Lower leg skin (tissue), 3 donors: ENCODE measurements at regions not wholly inside any gene's neighbourhood (a gene's known extent, or its start where the extent isn't known, plus 50 kb on each side); places are given as distances from the start of the nearest gene placed in this dataset.

ENCODE experiments used
- POLR2A ChIP-seq, 2 donors: fragments of 450-650 bp; IDR thresholded peaks; one replicate each; pipeline ENCODE4 v1.6.1; 2016 to 2017; ENCODE audit warnings: antibody characterized with exemption in 2 of 2, mild to moderate bottlenecking in 1 of 2, moderate library complexity in 1 of 2
- TF ChIP-seq, protein P1 (sequence below), 3 donors: fragments of 450-650 bp; IDR thresholded peaks; one replicate each; pipeline ENCODE4 v1.5.1; 2016; ENCODE audit warnings: antibody characterized with exemption in 3 of 3, mild to moderate bottlenecking in 3 of 3, moderate library complexity in 2 of 3

DNA sequence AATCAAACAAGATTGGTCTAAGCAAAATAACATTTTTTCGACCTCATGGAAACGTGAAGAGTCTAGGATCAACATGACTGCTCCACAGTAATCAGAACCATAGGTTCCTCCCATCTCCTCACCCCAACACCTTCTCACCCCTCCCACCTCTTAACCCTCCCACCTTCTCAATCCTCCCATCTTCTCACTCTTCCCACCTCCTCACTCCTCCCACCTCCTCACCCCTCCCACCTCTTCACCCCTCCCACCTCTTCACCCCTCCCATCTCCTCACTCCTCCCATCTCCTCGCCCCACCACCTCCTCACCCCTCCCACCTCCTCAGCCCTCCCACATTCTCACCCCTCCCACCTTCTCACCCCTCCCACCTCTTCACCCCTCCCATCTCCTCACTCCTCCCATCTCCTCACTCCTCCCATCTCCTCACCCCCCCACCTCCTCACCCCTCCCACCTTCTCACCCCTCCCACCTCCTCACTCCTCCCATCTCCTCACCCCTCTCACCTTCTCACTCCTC, 567.4 kb downstream of the C6orf118 start:
- TF ChIP-seq, protein P1, sequence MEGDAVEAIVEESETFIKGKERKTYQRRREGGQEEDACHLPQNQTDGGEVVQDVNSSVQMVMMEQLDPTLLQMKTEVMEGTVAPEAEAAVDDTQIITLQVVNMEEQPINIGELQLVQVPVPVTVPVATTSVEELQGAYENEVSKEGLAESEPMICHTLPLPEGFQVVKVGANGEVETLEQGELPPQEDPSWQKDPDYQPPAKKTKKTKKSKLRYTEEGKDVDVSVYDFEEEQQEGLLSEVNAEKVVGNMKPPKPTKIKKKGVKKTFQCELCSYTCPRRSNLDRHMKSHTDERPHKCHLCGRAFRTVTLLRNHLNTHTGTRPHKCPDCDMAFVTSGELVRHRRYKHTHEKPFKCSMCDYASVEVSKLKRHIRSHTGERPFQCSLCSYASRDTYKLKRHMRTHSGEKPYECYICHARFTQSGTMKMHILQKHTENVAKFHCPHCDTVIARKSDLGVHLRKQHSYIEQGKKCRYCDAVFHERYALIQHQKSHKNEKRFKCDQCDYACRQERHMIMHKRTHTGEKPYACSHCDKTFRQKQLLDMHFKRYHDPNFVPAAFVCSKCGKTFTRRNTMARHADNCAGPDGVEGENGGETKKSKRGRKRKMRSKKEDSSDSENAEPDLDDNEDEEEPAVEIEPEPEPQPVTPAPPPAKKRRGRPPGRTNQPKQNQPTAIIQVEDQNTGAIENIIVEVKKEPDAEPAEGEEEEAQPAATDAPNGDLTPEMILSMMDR (IDR thresholded peaks at IDR 0.05): no peak
- TF ChIP-seq POLR2A (IDR thresholded peaks at IDR 0.05): no peak
